HG03039 (cell line): ENCODE measurements at regions not wholly inside any gene's neighbourhood (a gene's known extent, or its start where the extent isn't known, plus 50 kb on each side); places are given as distances from the start of the nearest gene placed in this dataset.
"Not testable (repeated sequence)": the region's sequence is repeated elsewhere in the genome, so short reads cannot be mapped to it uniquely, and the experiment has no call there.

Experiments used
- ATAC-seq: cut with Tn5 transposase; IDR thresholded peaks from one replicate; pipeline ENCODE4 v1.9.1; 2021; ENCODE audit warnings: mild to moderate bottlenecking, moderate library complexity; ENCODE audit not compliant: unreplicated experiment

- no peak for ATAC-seq
Measured at GRCh38 chr3:125645616-125646015, 50.3 kb upstream of the OSBPL11 start.

GRCh38 chr3:125646581-125646980 is 51.3 kb upstream of the OSBPL11 start:
- no peak for ATAC-seq

GRCh38 chr3:125647318-125648014 is 52.2 kb upstream of the OSBPL11 start:
- no peak for ATAC-seq

DNA sequence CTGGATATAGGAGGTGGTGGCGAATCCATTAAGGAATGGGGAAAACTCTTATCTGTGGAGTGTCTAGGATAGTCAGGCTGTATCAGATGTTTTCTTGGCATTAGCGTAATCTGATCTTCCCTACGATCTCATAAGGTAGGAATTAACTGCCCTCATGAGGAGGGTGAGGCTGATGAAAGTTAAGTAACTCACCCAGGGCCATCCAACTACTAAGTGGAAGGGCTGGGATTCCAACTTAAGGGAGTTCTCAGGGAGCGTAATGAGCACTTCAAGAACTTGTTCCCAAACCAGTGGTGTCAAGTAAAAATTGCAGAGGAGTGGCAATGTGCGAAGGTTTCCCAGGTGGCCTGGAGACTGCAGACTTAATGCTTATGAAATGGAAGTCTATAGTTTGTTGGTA is 55.9 kb upstream of the OSBPL11 start:
- no peak for ATAC-seq

DNA sequence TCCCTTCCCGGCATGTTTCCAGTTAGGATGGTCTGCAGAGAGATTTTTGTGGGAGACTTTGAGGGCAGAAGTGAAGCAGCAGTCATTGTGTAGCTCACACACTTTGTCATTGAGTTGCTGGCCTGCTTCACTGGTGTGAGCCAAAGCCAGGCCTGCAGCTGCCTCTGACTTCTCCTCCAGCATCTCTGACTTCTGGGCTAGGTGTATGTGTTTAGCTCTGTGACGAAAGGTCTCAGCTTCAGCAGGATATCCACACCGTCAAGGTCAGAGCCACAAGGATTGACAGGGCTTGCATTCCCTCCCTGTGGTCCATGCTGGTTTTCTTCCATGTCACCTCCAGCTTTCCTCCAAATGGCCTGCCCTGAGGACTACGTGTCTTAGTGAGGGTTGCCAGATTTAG is 57.1 kb upstream of the OSBPL11 start:
- ATAC-seq: no peak

GRCh38 chr3:125654526-125654925 is 59.2 kb upstream of the OSBPL11 start:
- no peak for ATAC-seq

- ATAC-seq: no peak
Measured at GRCh38 chr3:125662675-125663074, 67.4 kb upstream of the OSBPL11 start.

DNA sequence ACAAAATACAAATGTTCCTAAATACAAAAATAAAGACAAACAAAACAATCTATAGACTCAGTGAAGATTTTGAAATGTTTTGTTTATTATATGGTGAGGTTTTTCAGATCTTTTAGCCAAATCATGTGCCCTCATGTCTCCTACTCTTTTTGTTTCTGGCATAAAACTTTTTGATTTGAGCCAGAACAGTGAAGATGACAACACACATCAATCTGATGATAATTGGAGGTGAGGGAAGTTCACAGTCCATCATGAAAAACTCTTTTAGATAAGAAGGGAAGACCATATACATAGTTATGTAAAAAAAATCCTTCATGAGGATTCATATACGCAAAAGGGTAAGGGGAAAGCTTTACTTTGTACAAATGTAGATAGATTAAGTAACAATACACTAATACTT is 75.1 kb upstream of the OSBPL11 start:
- no peak for ATAC-seq

GRCh38 chr3:125670945-125671344 is 75.6 kb upstream of the OSBPL11 start:
- no peak for ATAC-seq

DNA sequence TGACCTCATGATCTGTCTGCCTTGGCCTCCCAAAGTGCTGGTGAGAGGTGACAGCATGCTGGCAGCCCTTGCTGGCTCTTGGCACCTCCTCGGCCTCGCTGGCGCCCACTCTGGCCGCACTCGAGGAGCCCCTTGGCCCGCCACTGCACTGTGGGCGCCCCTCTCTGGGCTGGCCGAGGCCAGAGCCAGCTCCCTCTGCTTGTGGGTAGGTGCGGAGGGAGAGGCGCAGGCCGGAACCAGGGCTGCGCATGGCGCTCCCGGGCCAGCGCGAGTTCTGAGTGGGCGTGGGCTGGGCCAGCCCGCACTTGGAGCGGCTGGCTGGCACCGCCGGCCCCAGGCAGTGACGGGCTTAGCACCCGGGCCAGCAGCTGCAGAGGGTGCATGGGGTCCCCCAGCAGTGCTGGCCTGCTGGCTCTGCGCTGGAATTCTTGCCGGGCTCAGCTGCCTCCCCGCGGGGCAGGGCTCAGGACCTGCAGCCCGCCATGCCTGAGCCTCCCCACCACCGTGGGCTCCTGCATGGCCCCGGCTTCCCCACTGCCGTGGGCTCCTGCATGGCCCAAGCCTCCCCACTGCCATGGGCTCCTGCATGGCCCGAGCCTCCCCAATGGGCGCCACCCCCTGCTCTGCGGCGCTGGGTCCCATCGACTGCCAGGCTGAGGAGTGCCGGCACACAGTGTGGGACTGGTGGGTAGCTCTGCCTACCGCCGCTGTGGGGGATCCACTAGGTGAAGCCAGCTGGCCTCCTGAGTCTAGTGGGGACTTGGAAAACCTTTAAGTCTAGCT is 76.4 kb upstream of the OSBPL11 start:
- no peak for ATAC-seq

- ATAC-seq: no peak
Measured at GRCh38 chr3:125675791-125676190, 80.5 kb upstream of the OSBPL11 start.

DNA sequence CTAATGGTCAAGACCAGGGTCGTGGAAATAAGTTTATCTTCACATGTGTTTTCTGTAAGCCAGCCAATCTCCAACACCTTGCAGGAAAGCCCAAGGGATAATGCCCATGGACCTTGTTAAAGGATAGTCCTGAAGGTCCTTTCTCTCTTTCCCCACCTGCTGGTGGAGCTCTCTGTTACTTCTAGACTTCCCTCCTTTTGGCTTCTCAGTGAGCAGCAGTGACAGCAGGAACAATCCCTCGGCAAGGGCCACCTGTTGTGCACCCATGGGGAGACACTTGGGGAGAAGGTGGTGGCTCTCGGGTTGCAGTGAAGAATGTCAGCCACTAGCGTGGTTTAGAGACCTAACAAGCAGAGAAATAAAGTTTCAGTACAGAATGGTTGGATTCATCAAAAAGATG is 84.0 kb upstream of the OSBPL11 start:
- no peak for ATAC-seq

GRCh38 chr3:125681146-125681545 is 85.8 kb upstream of the OSBPL11 start:
- no peak for ATAC-seq

DNA sequence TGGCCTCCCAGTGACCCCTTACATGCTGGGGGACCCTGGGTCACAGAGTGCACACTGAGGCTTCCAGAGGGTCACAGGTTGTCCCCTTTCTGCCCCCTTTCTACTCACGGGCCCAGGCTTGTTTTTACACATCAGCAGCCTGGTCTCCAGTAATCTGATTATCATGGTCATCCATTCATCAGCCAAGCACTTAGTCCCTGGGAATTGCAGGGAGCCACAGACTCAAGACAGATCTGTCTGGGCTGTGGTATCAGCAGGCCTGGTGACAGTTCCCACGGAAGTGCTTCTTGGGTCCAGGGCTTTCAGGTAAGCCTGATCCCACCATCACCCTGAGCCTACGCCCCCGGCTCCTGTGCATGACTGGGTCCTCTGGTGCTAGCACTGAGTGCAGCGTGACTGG is 86.6 kb upstream of the OSBPL11 start:
- ATAC-seq: not testable (repeated sequence)

DNA sequence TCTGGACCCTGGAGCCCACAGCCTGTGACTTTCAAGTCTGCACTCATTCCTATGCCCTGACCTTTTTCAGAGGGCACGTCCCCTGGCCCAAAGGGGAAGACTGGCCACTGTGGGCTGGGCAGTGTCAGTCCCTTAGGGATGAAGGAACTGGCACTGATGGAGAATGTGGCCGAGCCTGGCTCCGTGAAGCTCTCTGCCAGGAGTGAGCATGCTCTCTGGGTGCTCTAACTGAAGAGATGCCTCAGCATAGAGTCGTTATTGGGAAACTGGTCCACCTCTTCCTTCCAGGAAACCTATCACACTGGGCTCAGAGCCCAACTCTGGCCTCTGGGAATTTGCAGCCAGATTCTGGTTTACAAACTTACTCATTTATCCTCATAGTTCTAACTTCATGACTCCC is 87.3 kb upstream of the OSBPL11 start:
- not testable (repeated sequence) for ATAC-seq

DNA sequence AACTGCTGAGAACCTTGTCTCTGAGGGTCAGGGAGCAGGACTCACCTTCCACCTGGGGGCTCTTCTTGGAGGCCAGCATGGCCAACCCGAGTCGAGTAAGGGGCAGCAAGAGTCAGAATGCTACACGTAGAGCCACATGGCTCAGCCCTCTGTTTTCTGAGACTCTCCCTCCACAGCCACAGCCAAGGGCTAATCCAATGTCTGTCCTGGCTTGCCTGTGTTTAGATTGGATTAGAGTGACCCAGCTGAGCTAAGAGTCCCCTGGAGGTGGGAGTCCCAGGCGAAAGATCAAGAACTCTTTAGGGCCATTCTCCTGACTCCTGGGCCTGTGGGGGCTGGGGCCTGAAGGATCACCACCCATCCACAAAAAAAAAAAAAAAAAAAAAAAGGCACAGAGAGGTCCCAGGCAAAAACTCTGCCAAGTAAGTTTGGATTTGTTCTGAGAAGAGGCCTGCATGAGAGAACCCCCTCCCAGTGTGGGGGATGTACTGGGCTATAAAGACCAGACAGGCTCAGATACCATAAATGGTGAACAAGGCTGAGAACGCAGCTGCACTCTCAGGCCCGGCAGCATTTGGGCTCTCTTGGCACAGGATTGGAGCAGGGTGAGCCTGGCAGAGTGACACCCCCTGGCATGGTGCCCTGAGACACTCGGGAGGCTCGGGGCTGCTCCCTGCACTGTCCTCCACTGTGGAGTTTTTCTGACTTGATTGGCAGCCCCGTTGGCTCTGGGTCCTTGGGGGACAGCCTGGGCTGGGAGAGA is 88.0 kb upstream of the OSBPL11 start:
- ATAC-seq: no peak

DNA sequence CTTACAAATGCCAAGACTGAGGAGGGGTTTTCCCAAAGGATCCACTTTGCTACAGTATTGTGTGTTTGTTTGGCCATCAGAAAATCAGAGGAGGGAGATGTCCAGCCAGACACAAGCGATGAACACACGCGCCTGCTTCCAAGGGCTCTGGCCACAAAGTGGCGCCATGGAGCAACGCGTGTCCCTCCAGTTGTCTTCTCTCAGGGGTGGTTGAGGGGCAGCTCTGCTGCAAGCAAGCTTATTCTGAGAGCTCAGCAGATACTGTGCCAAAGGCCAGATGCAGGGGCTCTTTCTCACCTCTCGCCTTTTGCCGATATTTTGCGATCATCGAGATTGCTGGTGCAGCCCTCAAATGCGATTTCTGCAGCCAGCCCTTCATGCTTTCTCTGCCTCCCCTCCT is 88.9 kb upstream of the OSBPL11 start:
- ATAC-seq: no peak

- not testable (repeated sequence) for ATAC-seq
Measured at GRCh38 chr3:125685741-125686140, 90.4 kb upstream of the OSBPL11 start.

- ATAC-seq: no peak
Measured at GRCh38 chr3:125692361-125692760, 97.1 kb upstream of the OSBPL11 start.

DNA sequence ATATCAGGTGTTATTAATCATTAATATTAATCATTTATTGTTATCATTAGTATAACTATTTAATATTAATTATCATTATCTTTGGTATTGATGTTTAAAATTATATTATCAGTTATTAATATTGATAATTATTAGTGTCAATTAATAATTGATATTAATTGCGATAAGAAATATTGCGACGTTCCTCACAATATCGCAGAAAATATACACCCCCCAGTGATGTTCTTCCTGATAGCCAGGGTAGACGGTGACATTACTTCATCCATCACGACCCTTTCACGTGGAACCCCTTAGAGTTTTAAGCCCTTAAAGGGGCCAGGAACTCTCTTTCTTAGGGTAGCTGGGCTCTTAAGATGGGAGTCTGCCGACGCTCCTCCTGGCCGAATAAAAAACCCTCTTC is 98.6 kb upstream of the OSBPL11 start:
- ATAC-seq: no peak

- ATAC-seq: no peak
Measured at GRCh38 chr3:125694761-125695294, 99.5 kb upstream of the OSBPL11 start.
